ENCODE measurements at regions not wholly inside any gene's neighbourhood (a gene's known extent, or its start where the extent isn't known, plus 50 kb on each side); places are given as distances from the start of the nearest gene placed in this dataset.
A peak's percentile ranks its signal among the peaks of the same experiment; 100 is the strongest.

DNA sequence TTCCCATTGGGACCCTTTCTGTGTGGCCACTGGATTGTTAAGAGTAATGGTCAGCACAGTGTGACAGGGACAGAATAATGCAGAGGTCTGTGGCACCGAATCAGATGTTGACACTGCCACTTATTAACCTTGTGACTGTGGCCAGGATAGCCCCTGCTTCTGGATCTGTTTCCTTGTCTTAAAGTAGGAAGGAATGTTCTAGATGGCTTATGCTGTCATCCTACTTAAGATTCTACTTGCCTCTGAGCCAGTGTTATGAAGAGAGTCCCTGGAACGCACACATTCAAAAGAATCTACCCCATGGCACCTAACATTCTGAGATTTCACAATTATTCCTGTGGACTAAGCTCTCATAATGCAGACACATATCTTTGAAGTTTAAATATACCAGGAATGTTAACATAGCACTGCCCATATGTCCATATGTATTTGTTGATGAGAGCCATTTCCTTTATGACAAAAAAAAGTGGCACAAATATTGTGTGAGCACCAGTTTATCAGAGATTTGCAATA lies 612.7 kb downstream of the TLR4 start:
- DNase-seq = no peak

DNA sequence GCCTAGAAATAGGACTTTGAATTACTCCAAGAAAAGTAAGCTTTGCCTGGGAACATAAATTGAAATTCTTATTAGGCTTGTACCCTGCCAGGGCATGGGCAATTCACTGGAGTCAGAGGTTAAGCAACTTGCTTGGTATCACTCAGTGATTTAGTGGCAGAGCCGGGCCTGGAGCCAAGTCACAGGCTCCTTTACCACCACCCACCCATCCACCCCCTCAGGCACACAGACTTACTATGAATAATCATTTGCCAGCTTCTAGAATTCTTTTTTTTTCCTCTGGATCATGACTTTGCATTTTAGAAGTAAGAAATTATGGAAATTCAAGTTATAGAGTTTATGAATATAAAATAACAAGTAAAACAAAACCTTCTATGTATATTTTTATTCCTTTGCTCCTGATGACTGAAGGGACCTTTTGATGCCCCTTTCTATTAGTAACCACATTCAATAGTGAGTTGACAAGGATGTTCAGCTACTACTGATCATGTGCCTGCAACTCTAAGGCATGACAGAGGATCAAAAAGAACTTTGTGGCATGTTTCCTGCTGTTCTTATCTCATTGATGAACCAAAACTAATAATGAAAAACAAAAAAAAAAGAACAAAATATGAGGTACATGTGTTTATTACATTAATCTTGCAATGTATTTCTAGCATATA lies 614.7 kb downstream of the TLR4 start:
- peak in 1 of 14 donors; percentile 3 for DNase-seq

DNA sequence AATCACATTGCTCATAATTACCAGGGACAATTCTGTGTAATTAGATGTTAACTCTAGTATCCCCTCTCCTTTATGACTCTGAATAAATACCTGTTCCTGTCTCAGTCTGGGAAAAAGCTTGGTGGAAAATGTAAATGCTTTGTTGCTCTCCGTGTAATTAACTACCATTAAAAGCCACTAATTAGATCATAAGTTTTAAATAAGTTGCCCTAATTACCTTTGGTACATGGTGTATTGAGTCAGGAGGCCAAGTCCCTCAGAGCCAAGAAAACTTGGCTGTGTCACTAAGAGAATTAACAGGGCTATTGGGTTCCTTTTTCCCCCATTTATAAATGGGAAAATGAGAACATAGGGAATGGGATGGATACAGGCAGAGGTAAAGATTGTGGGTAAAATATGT lies 617.6 kb downstream of the TLR4 start:
- peak in 1 of 14 donors; percentile 50 for DNase-seq

DNA sequence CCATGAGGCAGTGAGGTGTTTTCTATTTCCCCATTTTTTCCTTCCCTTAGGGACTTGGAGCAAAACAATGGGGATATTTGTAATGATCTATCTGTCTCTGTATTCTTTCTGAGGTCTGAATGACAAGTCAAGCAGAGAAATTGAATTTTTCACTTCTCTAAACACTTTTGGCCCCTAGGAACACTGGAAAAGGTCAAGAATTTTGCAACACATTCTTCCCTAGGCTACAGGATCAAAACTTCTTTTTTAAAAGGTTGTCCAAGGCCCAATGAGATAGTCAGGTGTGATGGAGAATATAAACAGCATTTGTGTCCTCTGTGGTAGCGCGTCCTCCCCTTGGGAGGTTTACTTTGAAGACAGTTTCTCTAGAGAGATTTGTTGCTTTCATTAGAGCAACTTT lies 620.5 kb downstream of the TLR4 start:
- DNase-seq = no peak

DNA sequence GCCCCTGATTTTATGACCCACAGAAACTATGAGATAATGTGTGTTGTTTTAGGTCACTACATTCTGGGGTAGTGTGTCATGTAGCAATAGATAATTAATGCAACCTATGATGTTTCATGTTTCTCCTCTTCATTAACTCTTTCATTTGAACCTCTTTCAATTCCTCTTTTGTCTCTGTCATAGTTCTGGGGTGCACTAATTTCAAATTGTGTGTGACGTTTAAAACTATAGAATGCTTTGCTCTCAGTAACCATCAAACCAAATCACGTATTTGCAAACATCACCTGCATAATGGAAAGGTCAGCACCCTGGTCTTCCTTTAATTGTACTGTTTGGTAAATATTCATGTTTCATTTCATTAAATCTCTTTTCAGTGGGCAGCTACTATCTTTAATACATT lies 621.6 kb downstream of the TLR4 start:
- no peak for DNase-seq

DNA sequence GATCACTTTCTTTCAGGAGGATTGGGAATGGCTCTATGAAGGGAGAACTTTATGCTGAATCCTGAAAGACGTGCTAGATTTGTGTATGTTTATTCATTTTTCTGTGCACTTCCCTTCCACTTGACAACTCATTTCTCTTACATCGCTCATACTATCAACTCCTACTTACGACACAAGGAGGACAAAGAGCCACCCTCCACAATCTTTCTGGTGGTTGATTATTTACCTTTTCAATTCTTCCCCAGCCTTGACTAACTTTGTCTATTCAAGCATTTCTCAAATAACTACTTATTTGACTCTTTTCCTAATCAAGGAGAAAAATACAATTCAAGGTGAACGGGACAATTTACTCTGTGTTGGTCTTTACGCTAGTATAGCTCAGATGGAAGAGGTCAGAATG lies 622.1 kb downstream of the TLR4 start:
- DNase-seq = no peak

DNA sequence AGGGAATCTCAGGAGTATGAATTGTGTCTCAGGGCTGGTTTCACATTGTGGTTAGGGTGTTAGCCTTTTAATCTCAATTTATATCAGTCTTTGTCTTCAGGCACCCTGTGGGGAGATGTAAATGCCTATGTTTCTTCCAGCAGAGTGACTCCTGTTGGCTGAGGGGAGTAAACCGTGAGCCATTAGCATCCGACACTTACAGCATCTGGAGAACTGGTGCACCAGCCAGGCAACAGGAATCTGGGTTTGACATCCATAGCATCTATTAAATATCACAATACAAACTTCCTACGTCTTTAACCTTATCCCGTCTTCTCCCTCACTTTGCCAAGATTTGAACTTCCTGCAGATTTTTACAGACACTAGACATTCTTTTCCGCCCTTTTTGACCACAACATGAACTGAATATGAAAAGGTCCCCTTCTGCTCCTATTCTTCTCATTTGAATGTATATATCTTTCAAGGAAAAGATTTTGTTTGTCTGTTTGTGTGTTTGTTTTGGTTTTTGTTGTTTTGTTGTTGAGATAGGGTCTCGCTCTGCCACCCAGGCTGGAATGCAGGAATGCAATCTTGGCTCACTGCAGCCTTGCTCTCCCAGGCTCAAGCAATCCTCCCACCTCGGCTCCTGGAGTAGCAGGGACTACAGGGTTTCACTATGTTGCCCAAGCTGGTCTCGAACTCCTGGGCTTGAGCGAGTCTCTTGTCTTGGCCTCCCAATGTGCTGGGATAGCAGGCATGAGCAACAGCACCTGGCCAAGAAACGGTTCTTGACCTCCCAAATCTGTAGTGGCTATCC lies 626.2 kb downstream of the TLR4 start:
- no peak for DNase-seq

DNA sequence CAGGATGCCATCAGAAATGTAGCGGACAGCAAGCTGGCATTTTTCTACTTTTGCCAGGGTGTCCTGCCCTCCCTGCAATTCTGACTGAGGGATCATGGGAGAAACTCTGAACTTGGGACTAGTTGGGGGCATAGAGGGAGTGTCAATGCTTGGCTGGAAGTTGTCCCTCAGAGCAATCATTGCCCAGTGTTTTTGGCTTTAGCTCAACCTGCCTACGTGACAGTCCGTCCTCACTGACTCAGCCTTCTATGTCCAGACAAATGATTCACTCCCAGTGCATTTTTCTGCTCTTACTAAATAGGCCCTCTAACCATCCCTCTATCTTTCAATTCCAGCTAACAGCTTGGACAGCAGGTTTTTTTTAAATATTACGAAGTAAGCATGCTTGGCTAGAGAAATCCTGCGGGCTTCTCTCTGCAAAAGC lies 627.4 kb downstream of the TLR4 start:
- peak in 1 of 14 donors; percentile 21 for DNase-seq

DNA sequence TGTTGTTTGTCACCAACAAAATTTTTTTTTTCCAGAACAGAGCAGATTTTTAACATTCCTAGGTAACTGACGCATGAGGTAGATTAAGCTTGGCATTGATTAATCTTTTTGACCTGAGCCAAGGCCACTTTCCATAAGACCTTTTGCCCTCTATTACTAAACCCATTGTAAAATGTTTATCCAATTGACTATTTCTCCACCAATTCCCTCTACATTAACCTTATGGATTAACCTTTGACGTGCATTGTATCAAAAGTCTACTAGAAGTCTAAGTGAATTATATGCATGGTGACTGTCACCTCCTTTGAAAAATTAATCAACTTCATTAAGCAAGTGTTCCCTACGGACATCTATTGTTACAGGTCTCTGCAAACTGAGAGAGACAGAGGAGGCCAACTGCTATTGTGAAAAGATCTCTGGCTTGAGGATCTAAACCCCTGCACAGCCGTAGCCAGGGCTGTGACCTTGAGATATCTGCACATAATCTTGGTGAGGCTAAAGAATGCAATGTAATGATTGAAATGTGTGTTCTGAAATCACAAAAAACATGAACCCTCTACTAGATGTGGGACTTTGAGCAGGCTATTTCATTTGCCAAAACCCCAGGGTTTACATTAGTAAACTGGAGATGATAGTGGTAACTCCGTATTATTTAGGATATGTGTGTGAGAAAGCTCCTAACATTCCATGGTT lies 632.2 kb downstream of the TLR4 start:
- DNase-seq = no peak

DNA sequence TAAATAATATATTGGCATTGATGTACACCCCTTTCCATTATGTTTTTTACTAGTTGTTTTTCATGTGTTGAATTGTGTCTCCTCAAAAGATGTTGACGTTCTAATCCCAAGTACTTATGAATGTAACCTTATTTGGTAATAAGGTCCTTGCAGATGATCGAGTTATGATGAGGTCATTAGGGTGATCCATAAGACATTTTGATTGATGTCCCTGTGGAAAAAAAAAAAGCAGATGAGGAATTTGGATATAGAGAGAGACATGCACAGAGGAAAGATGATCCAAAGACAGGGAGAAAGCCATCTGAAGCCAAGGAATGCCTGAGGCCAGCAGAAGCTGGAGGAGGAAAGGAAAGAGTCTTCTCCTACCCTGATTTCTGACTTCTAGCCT lies 632.7 kb downstream of the TLR4 start:
- no peak for DNase-seq

DNA sequence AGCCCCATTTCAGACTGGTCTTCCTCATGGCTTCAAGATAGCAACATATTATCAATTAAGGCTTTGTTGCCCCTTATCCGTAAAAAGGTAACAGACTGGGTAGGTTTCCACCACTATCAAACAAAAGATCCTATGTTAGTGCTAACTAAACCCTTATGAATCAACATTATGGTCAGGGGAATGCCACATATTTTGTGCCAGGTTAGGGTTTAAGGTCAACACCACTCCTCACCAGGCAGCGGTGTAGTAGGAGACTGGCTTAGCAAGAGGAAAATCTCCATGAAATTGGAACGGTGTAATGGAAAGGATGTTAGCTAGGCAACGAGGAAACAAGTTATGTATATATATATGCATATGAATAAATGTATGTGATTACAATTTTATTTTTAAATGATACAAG lies 655.8 kb downstream of the TLR4 start:
- DNase-seq = no peak

DNA sequence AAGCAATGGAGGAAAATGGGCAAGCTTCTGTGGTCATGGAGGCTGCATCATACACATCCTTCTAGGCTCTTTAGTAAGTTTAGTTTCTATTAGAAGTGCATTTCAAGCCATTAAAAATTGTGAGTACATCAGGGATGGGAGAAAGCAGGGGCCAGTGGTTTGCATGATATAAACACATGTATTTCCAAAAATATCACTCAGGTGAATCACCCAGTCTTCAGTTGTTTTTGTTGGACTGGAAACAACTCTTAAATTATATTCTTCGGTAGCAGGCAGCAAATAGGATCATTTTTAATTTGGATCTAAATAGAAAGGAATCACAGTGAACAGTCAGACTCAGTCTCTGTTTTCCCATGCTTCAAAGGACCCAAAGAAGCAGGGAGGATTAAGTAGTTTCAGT lies 657.9 kb downstream of the TLR4 start:
- no peak for DNase-seq

DNA sequence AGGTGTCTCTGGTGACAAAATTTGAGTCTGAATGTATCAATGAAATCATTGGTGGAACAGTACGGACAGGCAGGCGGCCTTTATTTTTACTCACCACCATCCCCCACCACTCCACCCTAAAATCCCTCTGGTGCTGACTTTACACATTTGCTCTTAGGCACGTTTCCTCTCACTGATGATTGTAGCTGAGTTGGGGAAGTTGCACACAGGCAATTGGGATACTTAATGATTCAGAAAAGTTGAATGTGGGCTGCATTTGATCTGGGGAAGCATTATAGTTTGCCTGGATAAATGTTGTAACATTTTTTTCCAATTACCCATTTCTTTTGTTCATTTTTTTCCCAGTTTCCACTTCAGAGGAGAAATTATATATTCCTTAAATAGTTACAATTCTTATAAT lies 658.4 kb downstream of the TLR4 start:
- no peak for DNase-seq

DNA sequence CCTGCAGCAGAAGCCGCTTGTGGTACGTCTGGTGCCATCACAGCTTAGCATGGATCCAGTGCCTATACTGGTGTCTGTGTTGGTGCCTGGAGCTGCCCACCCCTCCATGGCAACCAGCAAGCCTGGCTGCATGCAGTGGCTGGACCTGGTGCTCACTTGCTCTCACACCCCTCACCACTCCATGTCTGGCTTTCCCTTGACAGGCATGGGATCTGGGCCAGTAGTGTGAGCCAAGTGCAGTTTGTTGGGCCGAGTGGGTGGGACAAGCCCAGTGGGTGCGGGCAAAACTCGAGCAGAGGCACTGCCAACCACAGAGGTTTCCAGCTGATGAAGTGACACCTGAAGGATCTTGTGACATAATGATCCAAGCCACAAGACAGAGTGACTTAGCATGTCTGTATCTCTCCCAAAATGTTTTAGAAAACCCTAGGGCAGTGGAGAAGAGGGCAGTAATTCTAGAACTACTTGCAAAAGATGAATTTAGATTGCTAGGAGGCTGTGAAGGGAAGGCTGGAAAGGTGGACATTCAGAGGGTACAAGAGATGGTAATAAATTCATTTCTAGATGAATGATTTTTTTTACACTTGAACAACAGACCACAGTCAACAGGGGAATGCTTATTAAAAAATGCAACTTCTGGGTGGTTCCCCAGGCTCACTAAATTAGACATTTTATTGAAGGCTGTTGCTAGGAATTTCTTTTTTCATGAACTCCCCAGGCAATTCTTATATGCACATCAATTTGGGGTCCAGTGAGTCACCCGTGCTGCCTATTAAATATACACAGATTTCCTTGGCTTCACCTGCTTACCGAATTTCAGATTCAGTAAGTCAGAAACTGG lies 660.3 kb downstream of the TLR4 start:
- DNase-seq = no peak

DNA sequence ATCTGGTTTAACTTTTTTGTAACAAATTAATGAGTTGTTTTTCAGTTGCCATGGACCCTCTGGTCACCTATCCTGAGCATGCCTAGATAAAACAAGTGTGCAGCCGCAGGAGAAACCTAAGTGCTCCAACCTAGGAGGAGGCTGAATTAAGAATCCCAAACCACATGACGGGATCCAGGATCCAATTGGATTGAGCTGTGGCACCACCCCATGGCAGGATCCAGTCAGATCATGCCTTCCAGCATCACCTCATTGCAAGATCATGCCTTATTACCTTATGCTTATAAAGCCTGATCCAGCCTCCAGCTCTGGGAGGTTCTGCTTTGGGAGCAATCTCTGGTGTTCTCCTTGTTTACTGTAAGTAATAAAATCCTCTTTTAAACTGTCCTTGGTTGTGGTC lies 662.0 kb downstream of the TLR4 start:
- no peak for DNase-seq

DNA sequence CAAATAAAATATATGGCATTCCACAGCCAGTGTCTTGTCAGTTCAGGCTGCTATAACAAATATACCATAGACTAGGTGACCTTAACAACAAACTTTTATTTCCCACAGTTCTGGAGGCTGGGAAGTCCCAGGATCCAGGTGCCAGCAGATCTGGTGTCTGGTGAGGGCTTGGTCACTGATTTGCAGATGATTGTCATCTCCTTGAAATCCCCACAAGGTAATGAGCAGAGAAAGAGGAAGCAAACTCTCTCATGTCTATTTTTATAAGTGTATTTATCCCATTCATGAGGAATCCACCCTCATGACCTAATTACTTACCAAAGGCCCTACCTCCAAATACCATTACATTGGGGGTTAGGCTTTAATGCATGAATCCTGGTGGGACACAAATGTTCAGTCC lies 663.2 kb downstream of the TLR4 start:
- DNase-seq = no peak

DNA sequence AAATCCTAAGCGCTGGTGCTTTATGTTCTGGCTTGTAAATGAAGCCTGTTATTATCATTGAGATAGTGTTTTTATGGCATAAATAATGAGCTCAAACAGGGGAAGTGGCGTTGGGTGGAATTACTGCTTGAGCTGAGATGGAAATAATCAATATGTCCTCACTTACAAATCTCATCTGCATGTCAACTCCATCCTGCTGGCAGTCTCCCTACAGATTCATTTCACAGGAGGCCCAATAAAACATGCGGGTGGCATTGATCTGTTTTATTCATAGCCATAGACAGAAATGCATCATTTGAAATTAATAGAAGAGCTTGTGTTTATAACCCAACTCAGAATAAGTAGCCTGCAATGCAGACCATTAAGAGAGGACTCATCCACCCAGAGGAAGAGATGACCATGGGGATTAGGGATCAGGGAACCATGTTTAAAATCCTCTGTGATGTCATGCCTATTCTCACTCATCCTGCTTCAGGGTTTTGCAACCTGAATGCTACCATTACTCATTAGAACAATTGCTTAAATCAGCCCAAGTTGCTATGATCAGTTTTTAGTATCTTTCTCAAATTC lies 680.4 kb downstream of the TLR4 start:
- DNase-seq = no peak

DNA sequence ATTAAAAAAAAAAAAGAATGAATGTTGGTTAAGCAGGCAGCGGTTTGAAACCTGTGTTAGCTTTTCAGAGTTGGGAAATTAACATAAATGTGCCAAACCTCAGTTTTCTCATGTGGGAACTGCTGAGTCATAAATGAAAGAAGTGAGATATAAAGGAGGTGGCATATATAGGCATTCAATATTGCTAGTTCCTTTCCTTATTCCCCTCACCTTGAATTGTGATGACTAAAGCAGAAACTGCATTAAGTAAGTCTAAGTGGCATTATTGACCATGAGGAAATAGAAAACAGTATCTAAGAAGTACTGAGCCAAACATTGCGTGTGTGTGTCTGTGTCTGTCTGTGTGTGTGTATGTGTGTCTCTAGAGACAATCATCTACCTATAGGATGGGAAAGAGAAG lies 691.2 kb downstream of the TLR4 start:
- DNase-seq = no peak

DNA sequence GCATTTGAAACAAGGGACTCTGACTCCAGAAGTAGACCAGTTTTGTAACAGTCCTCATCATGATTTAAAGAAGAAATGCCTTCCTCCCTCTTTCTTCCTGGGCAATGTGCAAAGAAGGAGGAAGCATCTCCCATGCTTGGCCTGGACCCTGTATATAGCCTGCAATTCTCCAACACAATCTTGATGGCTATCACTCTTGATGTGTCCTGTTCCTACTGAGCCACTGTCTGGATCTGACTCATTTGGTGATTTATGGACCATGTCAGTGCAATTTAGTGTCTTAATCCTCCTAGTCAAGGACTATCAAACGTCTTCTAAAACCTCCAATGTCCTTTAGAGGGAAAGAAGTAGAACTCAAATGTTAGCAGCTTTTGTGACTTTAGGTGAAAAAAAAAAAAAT lies 697.3 kb downstream of the TLR4 start:
- no peak for DNase-seq

DNA sequence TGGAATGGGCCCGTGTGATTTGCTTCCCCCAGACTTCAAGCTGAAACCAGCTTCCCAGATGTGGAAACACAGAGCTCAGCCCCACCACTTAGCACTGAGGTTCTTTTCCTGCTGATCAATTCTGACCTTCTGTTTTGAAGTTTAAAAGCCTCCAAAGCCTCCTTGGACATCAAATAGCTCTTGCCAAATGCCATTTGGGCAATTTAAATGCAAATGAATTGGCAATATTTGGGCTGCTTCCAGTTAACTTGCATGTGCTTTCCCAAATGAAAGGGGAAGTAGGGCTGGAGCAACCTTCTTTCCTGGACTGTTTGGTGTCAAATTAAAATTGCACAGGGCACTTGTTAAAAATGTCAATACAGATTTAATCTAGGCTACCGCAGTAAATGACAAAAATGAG lies 710.5 kb downstream of the TLR4 start:
- DNase-seq = no peak

DNA sequence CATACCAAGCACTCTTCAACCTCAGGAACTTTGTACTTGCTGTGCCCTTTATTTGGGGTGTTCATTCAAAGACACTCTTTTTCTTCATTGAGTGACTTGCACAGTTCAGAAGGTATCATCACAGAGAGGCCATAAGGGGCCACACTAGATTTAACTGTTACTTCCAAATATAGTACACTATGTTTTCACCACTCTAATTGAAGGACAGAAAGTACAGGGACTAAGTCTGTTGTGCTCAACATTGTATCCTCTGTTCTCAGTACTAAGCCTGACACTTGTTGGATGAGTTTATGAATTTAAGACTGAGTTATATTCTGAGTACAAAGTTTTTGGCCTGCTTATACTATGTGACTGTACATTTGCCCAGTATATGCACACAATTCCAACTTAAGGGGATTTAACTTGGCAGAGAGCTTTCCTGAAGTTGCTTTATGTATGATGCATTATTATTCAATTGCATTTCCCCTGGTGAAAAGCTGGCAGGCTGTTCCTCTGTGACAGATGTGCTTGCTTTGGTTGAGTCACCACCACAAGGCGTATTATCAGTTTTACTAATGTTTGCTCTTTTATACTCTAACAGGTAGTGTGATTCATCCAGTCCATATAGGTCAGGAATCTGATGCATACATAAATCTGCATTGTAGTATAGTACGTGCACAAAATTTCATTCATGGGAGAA lies 714.8 kb downstream of the TLR4 start:
- DNase-seq = no peak

DNA sequence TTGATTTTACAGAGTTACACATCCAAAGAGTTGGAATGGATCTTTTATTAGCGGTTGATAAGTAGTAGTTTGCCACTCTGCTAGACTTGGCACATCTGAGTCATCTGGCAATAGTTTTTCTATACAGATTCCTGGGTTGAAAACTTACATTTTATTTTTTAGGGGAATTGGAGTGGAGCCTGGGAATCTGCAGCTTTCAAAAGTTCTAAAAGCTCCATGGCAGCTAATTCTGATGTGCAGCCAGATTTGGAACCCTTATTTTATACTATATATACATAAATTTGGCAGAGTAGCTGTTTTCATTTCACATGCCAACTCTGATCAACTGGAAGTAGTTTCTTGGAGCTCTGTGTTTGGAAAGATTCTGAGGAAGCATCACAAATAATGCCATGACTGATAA lies 715.5 kb downstream of the TLR4 start:
- DNase-seq = no peak
